SK-N-SH (cell line): ENCODE measurements at regions not wholly inside any gene's neighbourhood (a gene's known extent, or its start where the extent isn't known, plus 50 kb on each side); places are given as distances from the start of the nearest gene placed in this dataset.

Experiments
- CTCF ChIA-PET: fragments of 300-600, 350-600 bp; formaldehyde crosslinking; extraction: SDS; loops from one replicate; lab custom pipeline; 2021; lab: Yijun Ruan, JAX
- POLR2A ChIA-PET: fragments of 350-600 bp; sonication (Branson Sonifier 250); formaldehyde crosslinking; extraction: SDS; loops from one replicate; lab custom pipeline; 2020; ENCODE audit warnings: antibody characterized with exemption, inconsistent platforms; lab: Yijun Ruan, JAX
- DNase-seq: peaks from one replicate; pipeline ENCODE4 v3.0.0; 2012
- H2AFZ ChIP-seq: fragments of 200-600 bp; sonication (generic); 2 replicates; pipeline ENCODE4 v1.8.1; 2016; ENCODE audit warnings: antibody characterized with exemption, mild to moderate bottlenecking, low read depth
- H3F3A ChIP-seq: fragments of 200-600 bp; sonication (generic); replicated peaks from 2 replicates; pipeline ENCODE3; 2016; ENCODE audit warnings: antibody characterized with exemption, mild to moderate bottlenecking; ENCODE audit not compliant: insufficient read depth
- H3K27ac ChIP-seq, 2 experiments: fragments of 200-500 bp in 1 of 2; fragments of 200-600 bp in 1 of 2; sonication (Bioruptor generic) in 1 of 2; sonication (generic), shearing (Covaris generic) in 1 of 2; 2 replicates each; pipeline versions ENCODE4 v1.5.1 to v1.6.1; 2014 to 2016; ENCODE audit warnings: low read depth in 2 of 2, inconsistent platforms in 1 of 2, low read length in 1 of 2, mild to moderate bottlenecking in 1 of 2, mixed read lengths in 1 of 2
- H3K27me3 ChIP-seq: fragments of 200-600 bp; sonication (generic), shearing (Covaris generic); 2 replicates; pipeline ENCODE4 v1.6.1; 2016; ENCODE audit warnings: mixed run types; ENCODE audit not compliant: insufficient read depth
- H3K36me3 ChIP-seq, 2 experiments: fragments of 200-500 bp in 1 of 2; fragments of 200-600 bp in 1 of 2; sonication (Bioruptor generic) in 1 of 2; sonication (generic) in 1 of 2; replicated peaks in 1 of 2; 2 replicates each; pipeline versions ENCODE3 to v1.5.1; 2014 to 2016; ENCODE audit warnings: low read length in 1 of 2, mild to moderate bottlenecking in 1 of 2; ENCODE audit not compliant: insufficient read depth in 2 of 2, control insufficient read depth in 1 of 2
- H3K4me1 ChIP-seq, 2 experiments: fragments of 200-500 bp in 1 of 2; fragments of 200-600 bp in 1 of 2; sonication (Bioruptor generic) in 1 of 2; sonication (generic), shearing (Covaris generic) in 1 of 2; 2 replicates each; pipeline versions ENCODE4 v1.5.1 to v1.6.1; 2014 to 2016; ENCODE audit warnings: low read depth in 1 of 2, low read length in 1 of 2, mixed run types in 1 of 2; ENCODE audit not compliant: insufficient read depth in 2 of 2, control insufficient read depth in 1 of 2
- H3K4me2 ChIP-seq: fragments of 200-600 bp; sonication (generic), shearing (Covaris generic); 2 replicates; pipeline ENCODE4 v1.6.1; 2017; ENCODE audit warnings: mixed run types
- H3K4me3 ChIP-seq, 2 experiments: fragments of 200-500 bp in 1 of 2; fragments of 200-600 bp in 1 of 2; sonication (Bioruptor generic) in 1 of 2; sonication (generic), shearing (Covaris generic) in 1 of 2; 2 replicates each; pipeline versions ENCODE4 v1.5.1 to v1.8.1; 2014 to 2016; ENCODE audit warnings: low read depth in 2 of 2, inconsistent platforms in 1 of 2, low read length in 1 of 2, mild to moderate bottlenecking in 1 of 2, mixed read lengths in 1 of 2, moderate library complexity in 1 of 2
- H3K79me2 ChIP-seq: fragments of 200-600 bp; sonication (generic); 2 replicates; pipeline ENCODE4 v1.8.1; 2017; ENCODE audit warnings: mild to moderate bottlenecking; ENCODE audit not compliant: insufficient read depth
- H3K9ac ChIP-seq: fragments of 200-600 bp; sonication (generic); 2 replicates; pipeline ENCODE4 v1.6.1; 2017; ENCODE audit warnings: mixed run types
- H3K9me2 ChIP-seq: fragments of 200-600 bp; sonication (generic); 2 replicates; pipeline ENCODE4 v1.6.1; 2017; ENCODE audit warnings: mixed run types
- H3K9me3 ChIP-seq: fragments of 200-600 bp; sonication (generic); 2 replicates; pipeline ENCODE4 v1.6.1; 2017; ENCODE audit warnings: mixed run types, mild to moderate bottlenecking, moderate library complexity
- H4K20me1 ChIP-seq: fragments of 200-600 bp; sonication (generic); 2 replicates; pipeline ENCODE4 v1.6.1; 2017; ENCODE audit warnings: mild to moderate bottlenecking, mixed run types; ENCODE audit not compliant: insufficient read depth
- EP300 ChIP-seq, 2 experiments: IDR thresholded peaks; 2 replicates each; pipeline versions ENCODE4 v1.4.0 to v1.6.1; 2012; ENCODE audit warnings: borderline replicate concordance in 1 of 2, low read depth in 1 of 2, low read length in 1 of 2
- FOXJ3 ChIP-seq: sonication (generic); formaldehyde crosslinking; IDR thresholded peaks from 2 replicates; pipeline ENCODE4 v1.5.1; 2020; ENCODE audit warnings: mild to moderate bottlenecking, missing genetic modification reagents
- FOXM1 ChIP-seq: IDR thresholded peaks from 2 replicates; pipeline ENCODE4 v1.4.0; 2012; ENCODE audit warnings: low read depth, mild to moderate bottlenecking
- GABPA ChIP-seq: IDR thresholded peaks from 2 replicates; pipeline ENCODE4 v1.4.0; 2012; ENCODE audit warnings: low read depth, mild to moderate bottlenecking
- GATA2 ChIP-seq: sonication (generic); formaldehyde crosslinking; IDR thresholded peaks from 2 replicates; pipeline ENCODE4 v1.5.0; 2020; ENCODE audit warnings: mild to moderate bottlenecking, missing genetic modification reagents
- MEF2A ChIP-seq: IDR thresholded peaks from 2 replicates; pipeline ENCODE4 v1.4.0; 2012; ENCODE audit warnings: low read depth, borderline replicate concordance
- MXI1 ChIP-seq: IDR thresholded peaks from 2 replicates; pipeline ENCODE4 v1.6.1; 2012; ENCODE audit warnings: mild to moderate bottlenecking, low read depth, low read length, improper control_type of control experiment
- NFIC ChIP-seq: IDR thresholded peaks from 2 replicates; pipeline ENCODE4 v1.4.0; 2012; ENCODE audit warnings: borderline replicate concordance
- NRF1 ChIP-seq: IDR thresholded peaks from 2 replicates; pipeline ENCODE4 v1.6.1; 2012; ENCODE audit warnings: low read depth, mild to moderate bottlenecking, low read length
- POLR2AphosphoS5 ChIP-seq: IDR thresholded peaks from 2 replicates; pipeline ENCODE4 v1.6.1; 2012; ENCODE audit warnings: low read depth, low read length
- RCOR1 ChIP-seq: fragments of 150-350 bp; IDR thresholded peaks from 2 replicates; pipeline ENCODE4 v1.6.1; 2017; ENCODE audit warnings: antibody characterized with exemption, low read length
- RFX5 ChIP-seq: IDR thresholded peaks from 2 replicates; pipeline ENCODE4 v1.6.1; 2012; ENCODE audit warnings: mild to moderate bottlenecking, improper control_type of control experiment, low read length
- SMC3 ChIP-seq: IDR thresholded peaks from 2 replicates; pipeline ENCODE4 v1.6.1; 2012; ENCODE audit warnings: low read depth, low read length, improper control_type of control experiment
- TAF1 ChIP-seq: IDR thresholded peaks from 2 replicates; pipeline ENCODE4 v1.6.1; 2012; ENCODE audit warnings: low read depth, mild to moderate bottlenecking, low read length, moderate library complexity, borderline replicate concordance
- YY1 ChIP-seq: IDR thresholded peaks from 2 replicates; pipeline ENCODE4 v1.4.0; 2012; ENCODE audit warnings: low read depth, mild to moderate bottlenecking
- WGBS: methylation state at CpG from one replicate; pipeline ENCODE4 v1.1.6; 2017; ENCODE audit warnings: low lambda C conversion rate; 5-methylcytosine and 5-hydroxymethylcytosine counted together
- TF ChIP-seq, protein P1 (sequence below): fragments of 200-600 bp; sonication (generic); IDR thresholded peaks from 2 replicates; pipeline ENCODE4 v1.6.1; 2017; ENCODE audit warnings: antibody characterized with exemption, mild to moderate bottlenecking, moderate library complexity
- TF ChIP-seq, protein P2 (sequence below): fragments of 150-350 bp; IDR thresholded peaks from 2 replicates; pipeline ENCODE4 v1.6.1; 2017; ENCODE audit warnings: antibody characterized with exemption, low read length, low read depth, borderline replicate concordance
- TF ChIP-seq, protein P3 (sequence below): IDR thresholded peaks from 2 replicates; pipeline ENCODE4; 2012
- TF ChIP-seq, protein P4 (sequence below): IDR thresholded peaks from 2 replicates; pipeline ENCODE4 v1.4.0; 2012; ENCODE audit warnings: low read depth

DNA sequence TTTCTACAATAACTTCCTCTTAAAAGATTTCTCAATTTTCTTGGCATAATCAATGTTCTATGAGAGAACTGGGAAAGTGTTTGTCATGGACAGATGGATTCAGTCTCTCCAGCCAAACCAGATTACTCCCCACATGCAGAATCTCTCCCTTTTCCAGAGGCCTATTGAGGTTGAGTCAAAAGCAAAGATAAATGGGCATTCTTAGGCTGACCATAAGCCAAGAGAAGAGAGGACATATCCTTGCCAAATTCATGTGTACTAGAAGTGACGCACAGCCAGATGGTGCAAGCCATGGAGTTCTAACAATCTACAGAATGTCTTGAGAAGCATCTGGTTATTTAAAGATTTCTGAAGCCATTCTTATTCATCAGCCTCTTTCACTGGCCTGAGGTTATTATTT, 2115.0 kb downstream of the MAT2B start:
- Histone ChIP-seq H2AFZ (no peak overlapping the region), H3K27me3 (no peaks in the 10 kb centered on the region), H3K36me3 (no peaks in the 10 kb centered on the region), H3K9me2 (no peaks in the 10 kb centered on the region), H3K9ac (no peak overlapping the region), H3K9me3 (no peaks in the 10 kb centered on the region), H3F3A (no peaks in the 10 kb centered on the region), H4K20me1 (no peaks in the 10 kb centered on the region), H3K79me2 (no peaks in the 10 kb centered on the region), H3K4me3 (no peak overlapping the region), H3K4me1 (no peaks in the 10 kb centered on the region), H3K4me2 (no peak overlapping the region), H3K27ac (no peak overlapping the region)
- no peak for TF ChIP-seq FOXJ3 (CRISPR knock-in tag)
- CTCF ChIA-PET, result interaction anchor here (2.9 kb wide), 1 partner anchor 10 kb away, joined by 19 read pairs; no protein-coding TSS in a partner anchor
- DNase-seq, result no peak
- WGBS, result 35% methylated on average over 1 of the region's 1 CpG
- POLR2A ChIA-PET, result no interaction called here

DNA sequence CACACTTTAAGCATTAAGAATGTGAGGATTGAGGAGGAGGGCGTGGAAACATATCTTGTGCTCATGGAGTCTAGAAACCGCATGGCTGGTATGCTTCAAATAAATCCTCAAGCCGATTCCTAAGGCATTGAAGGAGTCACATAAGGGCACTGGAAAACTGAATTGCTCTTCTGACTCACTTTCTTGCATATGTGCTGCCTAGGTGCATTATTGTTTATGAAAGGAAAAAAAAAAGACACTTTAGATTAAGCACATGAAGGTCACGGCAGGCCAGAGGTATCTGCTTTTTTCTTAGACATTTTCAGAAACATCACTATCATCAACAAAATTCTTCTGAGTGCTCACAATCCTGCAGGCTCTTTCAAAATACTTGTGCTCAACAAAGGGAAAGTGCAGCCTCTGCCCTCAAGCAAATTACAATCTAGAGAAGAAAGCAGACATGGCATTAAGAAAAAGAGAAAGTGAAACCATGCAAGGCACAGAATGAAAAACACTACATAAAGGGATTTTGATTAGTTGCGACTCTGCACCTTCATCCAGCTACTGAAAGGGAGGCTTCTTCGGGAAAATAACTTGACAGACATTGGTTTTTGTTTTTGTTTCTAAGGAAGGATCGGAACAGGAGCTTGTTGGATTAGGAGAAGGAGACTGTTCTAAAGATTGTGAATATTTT, 2117.6 kb downstream of the MAT2B start:
- ChIA-PET CTCF (no interaction called here), POLR2A (no interaction called here)
- H3K4me3 ChIP-seq, result no peak overlapping the region
- no peaks in the 10 kb centered on the region for H3K9me3 ChIP-seq
- H3K9me2 ChIP-seq, result no peaks in the 10 kb centered on the region
- H3K4me2 ChIP-seq, result no peak overlapping the region
- no peak for DNase-seq
- no peaks in the 10 kb centered on the region for H3K4me1 ChIP-seq
- no peaks in the 10 kb centered on the region for H3F3A ChIP-seq
- WGBS, result 39% methylated on average over 7 of the region's 7 CpGs
- H3K27me3 ChIP-seq, result no peaks in the 10 kb centered on the region
- no peak overlapping the region for H3K27ac ChIP-seq
- no peaks in the 10 kb centered on the region for H4K20me1 ChIP-seq
- TF ChIP-seq GATA2 (CRISPR knock-in tag) (no peak), GABPA (no peak), RCOR1 (no peak), YY1 (no peak), MXI1 (no peak), NFIC (no peak), RFX5 (no peak), POLR2AphosphoS5 (no peak), SMC3 (no peak), TAF1 (no peak), EP300 (IDR thresholded peaks at IDR 0.05; ENCODE audit: borderline replicate concordance in 1 of 2, low read depth in 1 of 2, low read length in 1 of 2) (no peak), NRF1 (no peak), FOXJ3 (CRISPR knock-in tag) (no peak), MEF2A (no peak), FOXM1 (no peak)
- TF ChIP-seq, protein P1, sequence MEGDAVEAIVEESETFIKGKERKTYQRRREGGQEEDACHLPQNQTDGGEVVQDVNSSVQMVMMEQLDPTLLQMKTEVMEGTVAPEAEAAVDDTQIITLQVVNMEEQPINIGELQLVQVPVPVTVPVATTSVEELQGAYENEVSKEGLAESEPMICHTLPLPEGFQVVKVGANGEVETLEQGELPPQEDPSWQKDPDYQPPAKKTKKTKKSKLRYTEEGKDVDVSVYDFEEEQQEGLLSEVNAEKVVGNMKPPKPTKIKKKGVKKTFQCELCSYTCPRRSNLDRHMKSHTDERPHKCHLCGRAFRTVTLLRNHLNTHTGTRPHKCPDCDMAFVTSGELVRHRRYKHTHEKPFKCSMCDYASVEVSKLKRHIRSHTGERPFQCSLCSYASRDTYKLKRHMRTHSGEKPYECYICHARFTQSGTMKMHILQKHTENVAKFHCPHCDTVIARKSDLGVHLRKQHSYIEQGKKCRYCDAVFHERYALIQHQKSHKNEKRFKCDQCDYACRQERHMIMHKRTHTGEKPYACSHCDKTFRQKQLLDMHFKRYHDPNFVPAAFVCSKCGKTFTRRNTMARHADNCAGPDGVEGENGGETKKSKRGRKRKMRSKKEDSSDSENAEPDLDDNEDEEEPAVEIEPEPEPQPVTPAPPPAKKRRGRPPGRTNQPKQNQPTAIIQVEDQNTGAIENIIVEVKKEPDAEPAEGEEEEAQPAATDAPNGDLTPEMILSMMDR, result no peak
- TF ChIP-seq, protein P2, sequence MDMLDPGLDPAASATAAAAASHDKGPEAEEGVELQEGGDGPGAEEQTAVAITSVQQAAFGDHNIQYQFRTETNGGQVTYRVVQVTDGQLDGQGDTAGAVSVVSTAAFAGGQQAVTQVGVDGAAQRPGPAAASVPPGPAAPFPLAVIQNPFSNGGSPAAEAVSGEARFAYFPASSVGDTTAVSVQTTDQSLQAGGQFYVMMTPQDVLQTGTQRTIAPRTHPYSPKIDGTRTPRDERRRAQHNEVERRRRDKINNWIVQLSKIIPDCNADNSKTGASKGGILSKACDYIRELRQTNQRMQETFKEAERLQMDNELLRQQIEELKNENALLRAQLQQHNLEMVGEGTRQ, result no peak
- TF ChIP-seq, protein P3, sequence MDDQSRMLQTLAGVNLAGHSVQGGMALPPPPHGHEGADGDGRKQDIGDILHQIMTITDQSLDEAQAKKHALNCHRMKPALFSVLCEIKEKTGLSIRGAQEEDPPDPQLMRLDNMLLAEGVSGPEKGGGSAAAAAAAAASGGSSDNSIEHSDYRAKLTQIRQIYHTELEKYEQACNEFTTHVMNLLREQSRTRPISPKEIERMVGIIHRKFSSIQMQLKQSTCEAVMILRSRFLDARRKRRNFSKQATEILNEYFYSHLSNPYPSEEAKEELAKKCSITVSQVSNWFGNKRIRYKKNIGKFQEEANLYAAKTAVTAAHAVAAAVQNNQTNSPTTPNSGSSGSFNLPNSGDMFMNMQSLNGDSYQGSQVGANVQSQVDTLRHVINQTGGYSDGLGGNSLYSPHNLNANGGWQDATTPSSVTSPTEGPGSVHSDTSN, result no peak
- TF ChIP-seq, protein P4, sequence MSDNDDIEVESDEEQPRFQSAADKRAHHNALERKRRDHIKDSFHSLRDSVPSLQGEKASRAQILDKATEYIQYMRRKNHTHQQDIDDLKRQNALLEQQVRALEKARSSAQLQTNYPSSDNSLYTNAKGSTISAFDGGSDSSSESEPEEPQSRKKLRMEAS, result no peak
- H3K9ac ChIP-seq, result no peak overlapping the region
- H3K36me3 ChIP-seq, result no peaks in the 10 kb centered on the region
- no peaks in the 10 kb centered on the region for H3K79me2 ChIP-seq
- H2AFZ ChIP-seq, result no peak overlapping the region
